ENCODE measurements at regions not wholly inside any gene's neighbourhood (a gene's known extent, or its start where the extent isn't known, plus 50 kb on each side); places are given as distances from the start of the nearest gene placed in this dataset.

- Histone ChIP-seq H3K27ac (ENCODE audit: low read depth, low read length) (no peak overlapping the region), H3K4me3 (ENCODE audit: low read depth in 1 of 2, low read length in 2 of 2) (no peak overlapping the region), H3K9ac (ENCODE audit: low read length) (no peak overlapping the region), H3K9me3 (ENCODE audit: low read length) (no peaks in the 10 kb centered on the region), H3K27me3 (ENCODE audit: control insufficient read depth in 1 of 2, insufficient read depth in 2 of 2, low read length in 2 of 2) (no peaks in the 10 kb centered on the region), H3K4me1 (ENCODE audit: insufficient read depth, low read length) (no peaks in the 10 kb centered on the region), H3K36me3 (ENCODE audit: insufficient read depth, low read length) (no peaks in the 10 kb centered on the region)
Observed at GRCh38 chr13:18956473-18957078, 225.0 kb downstream of the TUBA3C start.

- Histone ChIP-seq H3K27ac (ENCODE audit: low read depth, low read length) (no peak overlapping the region), H3K36me3 (ENCODE audit: insufficient read depth, low read length) (no peaks in the 10 kb centered on the region), H3K4me1 (ENCODE audit: insufficient read depth, low read length) (no peaks in the 10 kb centered on the region), H3K4me3 (ENCODE audit: low read depth in 1 of 2, low read length in 2 of 2) (no peak overlapping the region), H3K9me3 (ENCODE audit: low read length) (no peaks in the 10 kb centered on the region), H3K9ac (ENCODE audit: low read length) (no peak overlapping the region), H3K27me3 (ENCODE audit: control insufficient read depth in 1 of 2, insufficient read depth in 2 of 2, low read length in 2 of 2) (no peaks in the 10 kb centered on the region)
Observed at GRCh38 chr13:18954254-18954653, 227.4 kb downstream of the TUBA3C start.

GRCh38 chr13:18953139-18953930 is 228.3 kb downstream of the TUBA3C start:
- Histone ChIP-seq H3K9ac (ENCODE audit: low read length) (no peak overlapping the region), H3K27ac (ENCODE audit: low read depth, low read length) (no peak overlapping the region), H3K9me3 (ENCODE audit: low read length) (no peaks in the 10 kb centered on the region), H3K4me1 (ENCODE audit: insufficient read depth, low read length) (no peaks in the 10 kb centered on the region), H3K36me3 (ENCODE audit: insufficient read depth, low read length) (no peaks in the 10 kb centered on the region), H3K4me3 (ENCODE audit: low read depth in 1 of 2, low read length in 2 of 2) (no peak overlapping the region), H3K27me3 (ENCODE audit: control insufficient read depth in 1 of 2, insufficient read depth in 2 of 2, low read length in 2 of 2) (no peaks in the 10 kb centered on the region)

DNA sequence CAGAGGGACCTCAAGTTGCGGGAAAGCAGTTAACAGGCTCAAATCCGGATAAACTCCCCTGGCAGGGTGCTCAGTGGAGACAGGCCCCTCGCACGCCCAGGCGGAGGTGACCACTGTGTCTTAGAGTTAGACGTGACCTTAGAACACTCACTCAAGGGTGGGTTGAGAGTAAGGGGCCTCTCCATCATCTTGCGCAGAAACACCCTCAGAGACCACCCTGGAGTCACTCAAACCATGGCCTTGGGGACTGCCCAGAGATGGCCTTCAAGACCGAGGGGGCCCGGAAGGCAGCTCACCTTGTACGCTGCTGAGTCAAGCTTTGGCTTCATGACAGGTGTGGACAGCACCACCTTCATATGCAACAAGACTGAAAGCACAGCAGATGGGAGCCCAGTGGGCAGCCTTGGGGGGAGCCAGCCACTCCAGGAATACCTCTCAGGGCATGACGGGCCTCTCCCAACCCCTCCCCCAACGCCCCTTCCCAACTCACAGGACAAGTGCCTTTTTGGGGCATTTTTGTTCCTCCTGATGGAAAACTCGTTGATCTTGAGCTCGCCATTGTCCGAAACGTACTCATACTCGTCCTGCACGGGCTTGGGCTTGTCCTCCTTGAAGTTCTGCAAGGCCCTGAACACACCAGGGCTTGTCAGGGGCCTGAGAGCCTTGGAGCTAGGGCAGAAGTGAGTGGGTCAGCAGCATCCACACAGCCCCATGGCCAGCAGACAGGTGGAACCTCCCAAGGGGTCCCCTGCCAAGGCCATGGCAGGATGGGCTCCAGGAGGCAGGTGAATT is 229.2 kb downstream of the TUBA3C start:
- Histone ChIP-seq H3K4me1 (ENCODE audit: insufficient read depth, low read length) (no peaks in the 10 kb centered on the region), H3K9ac (ENCODE audit: low read length) (no peak overlapping the region), H3K27ac (ENCODE audit: low read depth, low read length) (no peak overlapping the region), H3K36me3 (ENCODE audit: insufficient read depth, low read length) (no peaks in the 10 kb centered on the region), H3K9me3 (ENCODE audit: low read length) (no peaks in the 10 kb centered on the region), H3K4me3 (ENCODE audit: low read depth in 1 of 2, low read length in 2 of 2) (no peak overlapping the region), H3K27me3 (ENCODE audit: control insufficient read depth in 1 of 2, insufficient read depth in 2 of 2, low read length in 2 of 2) (no peaks in the 10 kb centered on the region)

DNA sequence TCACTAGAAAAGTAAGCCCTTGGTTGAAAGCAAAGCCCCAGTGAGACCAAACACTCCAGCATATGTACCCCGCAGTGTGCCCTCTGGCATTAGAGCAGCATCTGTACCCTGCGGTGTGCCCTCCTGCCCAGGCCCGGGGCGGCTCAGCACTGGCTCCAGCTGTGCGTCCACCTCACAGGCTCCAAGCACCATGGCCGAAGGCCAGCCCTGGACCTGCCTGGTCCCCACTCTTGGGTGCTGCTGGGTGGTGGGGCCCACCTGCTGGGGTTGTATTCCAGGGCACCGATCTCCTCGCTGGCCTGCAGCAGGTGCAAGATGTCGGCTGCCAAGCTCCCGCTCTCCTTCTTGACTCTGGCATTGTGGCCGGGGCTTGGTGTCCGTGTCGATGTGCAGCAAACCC is 230.2 kb downstream of the TUBA3C start:
- no peak overlapping the region for H3K27ac ChIP-seq (ENCODE audit: low read depth, low read length)
- H3K4me3 ChIP-seq (ENCODE audit: low read depth in 1 of 2, low read length in 2 of 2) = no peak overlapping the region
- no peaks in the 10 kb centered on the region for H3K27me3 ChIP-seq (ENCODE audit: control insufficient read depth in 1 of 2, insufficient read depth in 2 of 2, low read length in 2 of 2)
- H3K4me1 ChIP-seq (ENCODE audit: insufficient read depth, low read length) = no peaks in the 10 kb centered on the region
- H3K36me3 ChIP-seq (ENCODE audit: insufficient read depth, low read length) = no peaks in the 10 kb centered on the region
- H3K9me3 ChIP-seq (ENCODE audit: low read length) = no peaks in the 10 kb centered on the region
- H3K9ac ChIP-seq (ENCODE audit: low read length) = no peak overlapping the region

- H3K9ac ChIP-seq (ENCODE audit: low read length) = no peak overlapping the region
- no peaks in the 10 kb centered on the region for H3K27me3 ChIP-seq (ENCODE audit: control insufficient read depth in 1 of 2, insufficient read depth in 2 of 2, low read length in 2 of 2)
- no peaks in the 10 kb centered on the region for H3K9me3 ChIP-seq (ENCODE audit: low read length)
- no peak overlapping the region for H3K4me3 ChIP-seq (ENCODE audit: low read depth in 1 of 2, low read length in 2 of 2)
- H3K4me1 ChIP-seq (ENCODE audit: insufficient read depth, low read length) = no peaks in the 10 kb centered on the region
- no peaks in the 10 kb centered on the region for H3K36me3 ChIP-seq (ENCODE audit: insufficient read depth, low read length)
- no peak overlapping the region for H3K27ac ChIP-seq (ENCODE audit: low read depth, low read length)
Observed at GRCh38 chr13:18949970-18950369, 231.7 kb downstream of the TUBA3C start.

GRCh38 chr13:18949489-18949761 is 232.2 kb downstream of the TUBA3C start:
- H3K4me3 ChIP-seq (ENCODE audit: low read depth in 1 of 2, low read length in 2 of 2) = no peak overlapping the region
- no peaks in the 10 kb centered on the region for H3K4me1 ChIP-seq (ENCODE audit: insufficient read depth, low read length)
- H3K27me3 ChIP-seq (ENCODE audit: control insufficient read depth in 1 of 2, insufficient read depth in 2 of 2, low read length in 2 of 2) = no peaks in the 10 kb centered on the region

GRCh38 chr13:18948664-18949488 is 232.7 kb downstream of the TUBA3C start:
- no peaks in the 10 kb centered on the region for H3K9me3 ChIP-seq (ENCODE audit: low read length)
- no peak overlapping the region for H3K4me3 ChIP-seq (ENCODE audit: low read depth in 1 of 2, low read length in 2 of 2)
- H3K9ac ChIP-seq (ENCODE audit: low read length) = no peak overlapping the region
- no peaks in the 10 kb centered on the region for H3K27me3 ChIP-seq (ENCODE audit: control insufficient read depth in 1 of 2, insufficient read depth in 2 of 2, low read length in 2 of 2)
- H3K36me3 ChIP-seq (ENCODE audit: insufficient read depth, low read length) = no peaks in the 10 kb centered on the region
- no peaks in the 10 kb centered on the region for H3K4me1 ChIP-seq (ENCODE audit: insufficient read depth, low read length)
- H3K27ac ChIP-seq (ENCODE audit: low read depth, low read length) = no peak overlapping the region

More at GRCh38 chr13:18949489-18949761, 232.2 kb downstream of the TUBA3C start:
- H3K36me3 ChIP-seq (ENCODE audit: insufficient read depth, low read length) = no peaks in the 10 kb centered on the region
- H3K9ac ChIP-seq (ENCODE audit: low read length) = no peak overlapping the region
- no peak overlapping the region for H3K27ac ChIP-seq (ENCODE audit: low read depth, low read length)
- no peaks in the 10 kb centered on the region for H3K9me3 ChIP-seq (ENCODE audit: low read length)

GRCh38 chr13:18948012-18948663 is 233.5 kb downstream of the TUBA3C start:
- no peak overlapping the region for H3K9ac ChIP-seq (ENCODE audit: low read length)
- no peaks in the 10 kb centered on the region for H3K27me3 ChIP-seq (ENCODE audit: control insufficient read depth in 1 of 2, insufficient read depth in 2 of 2, low read length in 2 of 2)

DNA sequence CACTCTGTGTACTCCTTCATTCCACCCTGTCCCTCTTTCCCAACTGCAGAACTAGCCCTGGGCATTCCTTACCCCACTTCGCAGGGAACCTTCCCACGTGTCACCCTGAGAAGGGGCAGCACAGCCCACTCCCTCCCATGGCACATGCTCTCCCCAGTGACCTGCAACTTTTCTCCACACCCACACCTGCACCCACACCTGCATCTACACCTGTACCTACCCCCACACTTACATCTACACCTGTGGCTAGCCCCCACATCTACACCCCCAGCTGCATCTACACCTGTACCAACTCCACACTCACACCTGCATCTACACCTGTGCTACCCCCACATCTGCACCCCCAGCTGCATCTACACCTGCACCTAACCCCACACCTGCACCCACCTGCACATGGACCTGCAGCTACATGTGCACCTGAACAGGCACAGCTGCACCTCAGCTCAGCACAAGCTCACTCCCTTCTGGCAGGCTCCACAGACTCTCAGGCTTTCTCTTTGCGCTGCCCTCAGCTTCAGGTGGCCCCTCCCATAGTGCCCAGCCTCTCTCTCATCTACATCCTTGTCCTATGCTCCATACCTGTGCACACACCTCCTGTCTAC is 234.1 kb downstream of the TUBA3C start:
- Histone ChIP-seq H3K36me3 (ENCODE audit: insufficient read depth, low read length) (no peaks in the 10 kb centered on the region), H3K4me3 (ENCODE audit: low read depth in 1 of 2, low read length in 2 of 2) (no peak overlapping the region), H3K27me3 (ENCODE audit: control insufficient read depth in 1 of 2, insufficient read depth in 2 of 2, low read length in 2 of 2) (no peaks in the 10 kb centered on the region), H3K27ac (ENCODE audit: low read depth, low read length) (no peak overlapping the region), H3K9me3 (ENCODE audit: low read length) (no peaks in the 10 kb centered on the region), H3K9ac (ENCODE audit: low read length) (no peak overlapping the region), H3K4me1 (ENCODE audit: insufficient read depth, low read length) (no peaks in the 10 kb centered on the region)

More at GRCh38 chr13:18948012-18948663, 233.5 kb downstream of the TUBA3C start:
- H3K9me3 ChIP-seq (ENCODE audit: low read length) = no peaks in the 10 kb centered on the region
- H3K4me3 ChIP-seq (ENCODE audit: low read depth in 1 of 2, low read length in 2 of 2) = no peak overlapping the region
- no peaks in the 10 kb centered on the region for H3K36me3 ChIP-seq (ENCODE audit: insufficient read depth, low read length)
- H3K27ac ChIP-seq (ENCODE audit: low read depth, low read length) = no peak overlapping the region
- H3K4me1 ChIP-seq (ENCODE audit: insufficient read depth, low read length) = no peaks in the 10 kb centered on the region
